Calu3 (cell line): ENCODE measurements at regions not wholly inside any gene's neighbourhood (a gene's known extent, or its start where the extent isn't known, plus 50 kb on each side); places are given as distances from the start of the nearest gene placed in this dataset.
"Not testable (repeated sequence)": the region's sequence is repeated elsewhere in the genome, so short reads cannot be mapped to it uniquely, and the experiment has no call there.

Source experiments
- BruUV-seq: library from RNA; stranded (reverse); fragments of 400-500 nt; replicated peaks from 2 replicates; lab custom pipeline; 2021; lab: Mats Ljungman, UMichigan
- CTCF ChIA-PET: fragments of 300-600 bp; sonication (Branson Sonifier 250); formaldehyde crosslinking; loops from one replicate; lab custom pipeline; 2022; ENCODE audit warnings: antibody characterized with exemption; lab: Charles Lee
- DNase-seq: peaks from one replicate; pipeline ENCODE4 v3.0.0; 2022
- H3K27ac Mint-ChIP-seq: one replicate; pipeline ENCODE4 v1.8.0; 2022; ENCODE audit warnings: mixed read lengths; ENCODE audit not compliant: unreplicated experiment
- H3K27me3 Mint-ChIP-seq: one replicate; pipeline ENCODE4 v1.8.0; 2022; ENCODE audit warnings: mixed read lengths; ENCODE audit not compliant: unreplicated experiment
- H3K36me3 Mint-ChIP-seq: one replicate; pipeline ENCODE4 v1.8.0; 2022; ENCODE audit warnings: mild to moderate bottlenecking, moderate library complexity, mixed read lengths; ENCODE audit not compliant: insufficient read depth, unreplicated experiment
- H3K4me1 Mint-ChIP-seq: one replicate; pipeline ENCODE4 v1.8.0; 2022; ENCODE audit warnings: mild to moderate bottlenecking, low read depth, mixed read lengths; ENCODE audit not compliant: unreplicated experiment
- H3K4me3 Mint-ChIP-seq: one replicate; pipeline ENCODE4 v1.8.0; 2022; ENCODE audit warnings: mild to moderate bottlenecking, low read depth, moderate library complexity, mixed read lengths; ENCODE audit not compliant: unreplicated experiment
- H3K9me3 Mint-ChIP-seq: one replicate; pipeline ENCODE4 v1.8.0; 2022; ENCODE audit warnings: low read depth, mixed read lengths; ENCODE audit not compliant: unreplicated experiment
- CTCF ChIP-seq: fragments of 200-600 bp; IDR thresholded peaks from one replicate; pipeline ENCODE4 v1.8.0; 2022; ENCODE audit warnings: antibody characterized with exemption; ENCODE audit not compliant: unreplicated experiment
- intact Hi-C: fragments of 100-400 bp; cut with micrococcal nuclease; formaldehyde crosslinking; loops from one replicate; pipeline ENCODE4 v1.10.0; 2022; ENCODE audit not compliant: unreplicated experiment

GRCh38 chr9:135189497-135189896 is 102.0 kb downstream of the OLFM1 start:
- TF ChIP-seq CTCF: no peak
- no TSS peak for BruUV-seq
- H3K4me1 Mint-ChIP-seq: no peaks in the 10 kb centered on the region
- H3K27me3 Mint-ChIP-seq: peaks cover 19% of the 10 kb centered on the region
- H3K27ac Mint-ChIP-seq: no peak overlapping the region
- no peak overlapping the region for H3K4me3 Mint-ChIP-seq
- H3K9me3 Mint-ChIP-seq: peaks cover 2% of the 10 kb centered on the region
- no peak for DNase-seq
- no peaks in the 10 kb centered on the region for H3K36me3 Mint-ChIP-seq
- intact Hi-C loops: no loop called here
- CTCF ChIA-PET: no interaction called here

GRCh38 chr9:135190789-135191577 is 103.5 kb downstream of the OLFM1 start:
- no TSS peak for BruUV-seq

GRCh38 chr9:135192686-135193085 is 105.2 kb downstream of the OLFM1 start:
- Mint-ChIP-seq H3K36me3 (no peaks in the 10 kb centered on the region), H3K4me1 (no peaks in the 10 kb centered on the region), H3K4me3 (no peak overlapping the region), H3K27me3 (peaks cover 5% of the 10 kb centered on the region), H3K9me3 (peaks cover 4% of the 10 kb centered on the region), H3K27ac (no peak overlapping the region)
- no TSS peak for BruUV-seq
- TF ChIP-seq CTCF: no peak
- intact Hi-C loops: no loop called here
- no peak for DNase-seq
- CTCF ChIA-PET: no interaction called here

More at GRCh38 chr9:135190789-135191577, 103.5 kb downstream of the OLFM1 start:
- no peaks in the 10 kb centered on the region for H3K36me3 Mint-ChIP-seq
- H3K4me3 Mint-ChIP-seq: no peak overlapping the region
- peaks cover 2% of the 10 kb centered on the region for H3K9me3 Mint-ChIP-seq
- no peak for DNase-seq
- CTCF ChIA-PET: no interaction called here
- no peaks in the 10 kb centered on the region for H3K4me1 Mint-ChIP-seq
- intact Hi-C loops: no loop called here
- H3K27me3 Mint-ChIP-seq: peaks cover 19% of the 10 kb centered on the region
- no peak for TF ChIP-seq CTCF
- H3K27ac Mint-ChIP-seq: no peak overlapping the region

- CTCF ChIA-PET, intact Hi-C loops, H3K27ac Mint-ChIP-seq, DNase-seq, H3K36me3 Mint-ChIP-seq, BruUV-seq, H3K4me1 Mint-ChIP-seq, H3K4me3 Mint-ChIP-seq, H3K9me3 Mint-ChIP-seq: not testable (repeated sequence)
- peaks cover 14% of the 10 kb centered on the region for H3K27me3 Mint-ChIP-seq
Measured at GRCh38 chr9:135195975-135196374, 108.5 kb downstream of the OLFM1 start.

- BruUV-seq: no TSS peak
- H3K27ac Mint-ChIP-seq: no peak overlapping the region
- H3K27me3 Mint-ChIP-seq: peaks cover 14% of the 10 kb centered on the region
- H3K36me3 Mint-ChIP-seq: no peaks in the 10 kb centered on the region
- no peak overlapping the region for H3K4me3 Mint-ChIP-seq
- intact Hi-C loops: no loop called here
- peaks cover 5% of the 10 kb centered on the region for H3K9me3 Mint-ChIP-seq
- H3K4me1 Mint-ChIP-seq: no peaks in the 10 kb centered on the region
- DNase-seq: no peak
- CTCF ChIA-PET: no interaction called here
- TF ChIP-seq CTCF: no peak
Measured at GRCh38 chr9:135196474-135196873, 109.0 kb downstream of the OLFM1 start.
